GM10266 (cell line): ENCODE measurements at regions not wholly inside any gene's neighbourhood (a gene's known extent, or its start where the extent isn't known, plus 50 kb on each side); places are given as distances from the start of the nearest gene placed in this dataset.

ENCODE experiments used
- DNase-seq: peaks from one replicate; pipeline ENCODE4 v3.0.0; 2012; ENCODE audit errors: extremely low spot score
- CTCF ChIP-seq: IDR thresholded peaks from 2 replicates; pipeline ENCODE4 v1.5.1; 2012; ENCODE audit warnings: mild to moderate bottlenecking, low read depth; ENCODE audit not compliant: control insufficient read depth, insufficient read depth; ENCODE audit errors: missing control alignments

- TF ChIP-seq CTCF, result no peak
- no peak for DNase-seq
These were observed 161.0 kb downstream of the SPATA31D1 start for GRCh38 chr9:82149501-82149946.

GRCh38 chr9:82152181-82152580 is 163.6 kb downstream of the SPATA31D1 start:
- DNase-seq, result no peak
- no peak for TF ChIP-seq CTCF

GRCh38 chr9:82153032-82153431 is 164.5 kb downstream of the SPATA31D1 start:
- DNase-seq, result no peak
- no peak for TF ChIP-seq CTCF

- no peak for TF ChIP-seq CTCF
- DNase-seq, result no peak
These were observed 166.0 kb downstream of the SPATA31D1 start for GRCh38 chr9:82154573-82154972.

- no peak for DNase-seq
- no peak for TF ChIP-seq CTCF
These were observed 173.3 kb downstream of the SPATA31D1 start for GRCh38 chr9:82161876-82162275.

GRCh38 chr9:82164159-82164558 is 175.6 kb downstream of the SPATA31D1 start:
- TF ChIP-seq CTCF, result no peak
- DNase-seq, result no peak

GRCh38 chr9:82167296-82167695 is 178.7 kb downstream of the SPATA31D1 start:
- no peak for DNase-seq
- no peak for TF ChIP-seq CTCF
